HG03097 (cell line): ENCODE measurements at regions not wholly inside any gene's neighbourhood (a gene's known extent, or its start where the extent isn't known, plus 50 kb on each side); places are given as distances from the start of the nearest gene placed in this dataset.

Experiments
- ATAC-seq: cut with Tn5 transposase; IDR thresholded peaks from one replicate; pipeline ENCODE4 v1.9.1; 2021; ENCODE audit not compliant: unreplicated experiment, low FRiP score

- ATAC-seq = no peak
Observed at GRCh38 chr12:126668538-126668937, 1598.4 kb upstream of the TMEM132C start.

- no peak for ATAC-seq
Observed at GRCh38 chr12:126668961-126669360, 1598.0 kb upstream of the TMEM132C start.

- ATAC-seq = no peak
Observed at GRCh38 chr12:126676434-126676833, 1590.5 kb upstream of the TMEM132C start.

- ATAC-seq = no peak
Observed at GRCh38 chr12:126681676-126682075, 1585.3 kb upstream of the TMEM132C start.

- ATAC-seq = no peak
Observed at GRCh38 chr12:126684703-126685102, 1582.3 kb upstream of the TMEM132C start.

GRCh38 chr12:126685636-126686035 is 1581.3 kb upstream of the TMEM132C start:
- no peak for ATAC-seq

- no peak for ATAC-seq
Observed at GRCh38 chr12:126688556-126688955, 1578.4 kb upstream of the TMEM132C start.

GRCh38 chr12:126700096-126700495 is 1566.9 kb upstream of the TMEM132C start:
- ATAC-seq = no peak

- ATAC-seq = no peak
Observed at GRCh38 chr12:126704609-126705008, 1562.4 kb upstream of the TMEM132C start.

GRCh38 chr12:126706300-126706699 is 1560.7 kb upstream of the TMEM132C start:
- no peak for ATAC-seq

- ATAC-seq = no peak
Observed at GRCh38 chr12:126708492-126708896, 1558.5 kb upstream of the TMEM132C start.

- no peak for ATAC-seq
Observed at GRCh38 chr12:126718365-126718764, 1548.6 kb upstream of the TMEM132C start.

- ATAC-seq = no peak
Observed at GRCh38 chr12:126719912-126720705, 1546.9 kb upstream of the TMEM132C start.

GRCh38 chr12:126726481-126727217 is 1540.3 kb upstream of the TMEM132C start:
- ATAC-seq = no peak

- no peak for ATAC-seq
Observed at GRCh38 chr12:126727218-126728075, 1539.5 kb upstream of the TMEM132C start.

GRCh38 chr12:126734296-126734695 is 1532.7 kb upstream of the TMEM132C start:
- no peak for ATAC-seq

GRCh38 chr12:126734710-126735109 is 1532.3 kb upstream of the TMEM132C start:
- no peak for ATAC-seq

GRCh38 chr12:126741536-126742240 is 1525.3 kb upstream of the TMEM132C start:
- no peak for ATAC-seq

GRCh38 chr12:126742241-126742641 is 1524.7 kb upstream of the TMEM132C start:
- no peak for ATAC-seq

- ATAC-seq = no peak
Observed at GRCh38 chr12:126747530-126748149, 1519.3 kb upstream of the TMEM132C start.
